Left ventricle myocardium inferior (tissue), 1 donor: ENCODE measurements at regions not wholly inside any gene's neighbourhood (a gene's known extent, or its start where the extent isn't known, plus 50 kb on each side); places are given as distances from the start of the nearest gene placed in this dataset.

ENCODE experiments used
- DNase-seq: peaks from one replicate; pipeline ENCODE4 v3.0.0-alpha.2; 2020
- H3K27ac ChIP-seq: fragments of 200-600 bp; replicated peaks from 2 replicates; pipeline ENCODE4 v1.8.0; 2021
- H3K27me3 ChIP-seq: fragments of 200-600 bp; 2 replicates; pipeline ENCODE4 v1.8.0; 2021; ENCODE audit warnings: low read depth
- H3K36me3 ChIP-seq: fragments of 200-600 bp; 2 replicates; pipeline ENCODE4 v1.8.0; 2021
- H3K4me1 ChIP-seq: fragments of 200-600 bp; 2 replicates; pipeline ENCODE4 v1.8.0; 2021
- H3K4me3 ChIP-seq: fragments of 200-600 bp; 2 replicates; pipeline ENCODE4 v1.8.0; 2021; ENCODE audit warnings: mild to moderate bottlenecking, moderate library complexity
- H3K9me3 ChIP-seq: fragments of 200-600 bp; replicated peaks from 2 replicates; pipeline ENCODE4 v1.8.0; 2021
- intact Hi-C: fragments of 100-400 bp; cut with micrococcal nuclease; formaldehyde crosslinking; loops from one replicate; pipeline ENCODE4 v1.11.0; 2022
- TF ChIP-seq, protein P1 (sequence below): fragments of 200-600 bp; IDR thresholded peaks from 2 replicates; pipeline ENCODE4 v1.8.0; 2021; ENCODE audit warnings: antibody characterized with exemption, mild to moderate bottlenecking, borderline replicate concordance
- donor health status: DM: no; HTN: yes; CAD: no; lungs with severe emphysema.

DNA sequence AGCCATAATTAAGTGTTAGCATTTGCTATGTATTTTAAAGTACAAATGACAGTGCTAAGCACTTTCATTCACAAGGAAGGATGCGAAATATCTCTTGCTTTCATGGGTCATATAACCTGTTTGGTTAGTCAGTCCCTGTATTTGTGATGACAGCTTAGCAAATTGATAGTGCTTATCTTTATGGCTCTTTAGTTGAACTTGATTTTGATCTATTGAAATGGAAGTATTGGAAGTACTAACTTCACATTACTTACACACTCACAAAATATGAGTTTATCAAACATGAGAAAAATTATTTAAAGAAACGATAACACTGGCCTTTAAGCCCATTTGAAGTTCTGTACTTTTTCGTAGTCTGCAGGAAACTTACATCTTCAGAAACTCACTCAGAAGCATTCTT lies 97.4 kb upstream of the NEUROD1 start:
- intact Hi-C loops, result no loop called here
- Histone ChIP-seq H3K27me3 (no peaks in the 10 kb centered on the region), H3K4me1 (peaks cover 12% of the 10 kb centered on the region), H3K36me3 (no peaks in the 10 kb centered on the region), H3K27ac (no peak overlapping the region), H3K4me3 (no peak overlapping the region), H3K9me3 (no peaks in the 10 kb centered on the region)
- no peak for DNase-seq
- TF ChIP-seq, protein P1, sequence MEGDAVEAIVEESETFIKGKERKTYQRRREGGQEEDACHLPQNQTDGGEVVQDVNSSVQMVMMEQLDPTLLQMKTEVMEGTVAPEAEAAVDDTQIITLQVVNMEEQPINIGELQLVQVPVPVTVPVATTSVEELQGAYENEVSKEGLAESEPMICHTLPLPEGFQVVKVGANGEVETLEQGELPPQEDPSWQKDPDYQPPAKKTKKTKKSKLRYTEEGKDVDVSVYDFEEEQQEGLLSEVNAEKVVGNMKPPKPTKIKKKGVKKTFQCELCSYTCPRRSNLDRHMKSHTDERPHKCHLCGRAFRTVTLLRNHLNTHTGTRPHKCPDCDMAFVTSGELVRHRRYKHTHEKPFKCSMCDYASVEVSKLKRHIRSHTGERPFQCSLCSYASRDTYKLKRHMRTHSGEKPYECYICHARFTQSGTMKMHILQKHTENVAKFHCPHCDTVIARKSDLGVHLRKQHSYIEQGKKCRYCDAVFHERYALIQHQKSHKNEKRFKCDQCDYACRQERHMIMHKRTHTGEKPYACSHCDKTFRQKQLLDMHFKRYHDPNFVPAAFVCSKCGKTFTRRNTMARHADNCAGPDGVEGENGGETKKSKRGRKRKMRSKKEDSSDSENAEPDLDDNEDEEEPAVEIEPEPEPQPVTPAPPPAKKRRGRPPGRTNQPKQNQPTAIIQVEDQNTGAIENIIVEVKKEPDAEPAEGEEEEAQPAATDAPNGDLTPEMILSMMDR, result no peak

DNA sequence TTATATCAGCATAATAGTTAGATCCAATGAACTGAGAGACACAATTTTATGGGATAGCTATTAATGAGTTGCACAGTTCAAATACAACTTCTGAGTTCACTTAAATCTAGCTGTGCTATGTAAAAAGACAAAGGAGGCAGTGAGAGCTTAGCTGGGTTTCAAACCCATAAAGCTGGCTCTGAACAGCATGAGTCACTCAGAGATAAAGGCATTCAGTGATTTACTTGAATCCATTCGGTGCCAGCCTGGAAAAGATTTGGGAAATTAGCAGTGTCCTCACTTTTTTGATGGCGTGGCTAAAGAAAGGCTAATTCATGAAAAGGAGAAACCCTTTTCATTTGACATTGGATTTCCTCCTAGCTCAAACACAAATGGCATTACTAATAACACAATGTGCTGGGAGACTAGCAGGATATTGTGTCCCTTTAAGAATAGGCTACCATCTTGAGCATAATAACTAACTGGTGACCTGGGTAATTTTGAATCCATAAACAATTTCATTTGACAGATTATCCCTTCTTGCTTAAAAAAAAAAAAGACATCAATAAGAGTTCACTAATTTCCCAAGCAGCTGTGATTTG lies 98.4 kb upstream of the NEUROD1 start:
- H3K27me3 ChIP-seq, result no peaks in the 10 kb centered on the region
- TF ChIP-seq, protein P1, result no peak
- DNase-seq, result no peak
- intact Hi-C loops, result no loop called here
- no peaks in the 10 kb centered on the region for H3K9me3 ChIP-seq
- H3K4me3 ChIP-seq, result no peak overlapping the region
- H3K4me1 ChIP-seq, result peaks cover 12% of the 10 kb centered on the region
- peak overlapping the region; percentile 16 for H3K27ac ChIP-seq
- H3K36me3 ChIP-seq, result no peaks in the 10 kb centered on the region

DNA sequence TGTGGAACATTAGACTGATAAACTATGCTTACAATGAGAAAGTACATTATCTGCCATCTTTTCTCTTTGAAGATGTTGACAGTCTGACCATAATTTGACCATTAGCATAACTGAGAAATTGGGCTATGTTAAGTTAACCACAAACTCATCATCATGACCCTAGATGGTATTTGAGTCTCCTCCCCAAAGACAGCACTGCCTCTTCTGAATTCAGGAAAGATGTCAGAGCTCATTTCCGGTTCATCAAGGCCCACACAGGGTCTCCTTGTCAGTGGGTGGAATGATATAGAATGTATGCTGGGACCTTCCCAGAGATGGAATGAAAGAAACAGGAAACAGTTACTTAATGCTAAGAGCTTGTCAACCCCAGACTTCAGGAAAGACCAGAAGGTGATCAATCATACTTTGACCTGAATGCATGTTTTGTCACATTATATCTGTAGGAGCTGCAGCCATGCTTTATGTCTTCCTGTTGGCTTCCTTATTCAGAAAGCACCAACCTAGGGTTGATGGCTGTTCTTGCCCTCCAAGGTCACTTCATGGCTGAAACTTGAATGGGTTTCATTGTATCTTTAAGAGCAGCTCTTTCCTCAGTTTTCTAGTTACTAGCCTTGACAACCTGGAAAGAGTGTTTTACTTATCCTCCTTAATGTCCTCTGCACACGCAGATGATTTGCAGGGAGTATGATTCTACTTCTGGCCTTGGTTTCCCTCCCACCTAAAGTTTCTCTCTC lies 99.1 kb upstream of the NEUROD1 start:
- Histone ChIP-seq H3K4me3 (no peak overlapping the region), H3K27ac (peak overlapping the region; percentile 16), H3K27me3 (no peaks in the 10 kb centered on the region), H3K36me3 (no peaks in the 10 kb centered on the region), H3K9me3 (no peaks in the 10 kb centered on the region), H3K4me1 (peaks cover 12% of the 10 kb centered on the region)
- TF ChIP-seq, protein P1, result no peak
- DNase-seq, result no peak
- intact Hi-C loops, result no loop called here

DNA sequence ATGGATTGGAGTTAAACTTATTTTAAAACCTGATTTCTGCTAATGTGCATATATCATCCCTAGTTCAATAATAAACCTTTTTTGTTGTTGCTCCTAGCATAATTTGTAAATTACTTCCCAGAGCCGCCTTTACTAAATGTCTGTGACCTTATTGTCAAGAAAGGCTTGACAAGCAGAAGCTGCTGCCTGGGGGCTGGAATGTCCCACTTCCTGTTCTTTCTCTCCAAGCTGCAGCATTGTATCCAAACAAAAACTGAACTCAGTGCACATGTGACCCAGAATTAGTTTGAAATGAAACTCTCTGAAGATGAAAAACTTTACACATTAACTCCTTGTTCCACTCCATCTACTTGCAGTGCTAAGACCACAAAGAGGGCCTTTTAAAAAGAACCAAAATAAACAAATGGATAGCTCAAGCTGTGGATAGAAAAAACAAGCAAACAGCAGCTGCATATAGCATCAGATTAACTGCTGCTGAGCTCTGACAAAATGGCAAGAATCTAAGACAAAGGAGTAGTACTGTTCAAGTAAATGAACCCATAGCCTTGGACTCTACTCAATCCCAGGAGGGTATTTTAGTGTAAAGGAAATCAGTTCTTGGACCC lies 99.8 kb upstream of the NEUROD1 start:
- peaks cover 12% of the 10 kb centered on the region for H3K4me1 ChIP-seq
- H3K36me3 ChIP-seq, result no peaks in the 10 kb centered on the region
- intact Hi-C loops, result no loop called here
- no peaks in the 10 kb centered on the region for H3K9me3 ChIP-seq
- H3K27ac ChIP-seq, result peak overlapping the region; percentile 16
- DNase-seq, result no peak
- no peaks in the 10 kb centered on the region for H3K27me3 ChIP-seq
- TF ChIP-seq, protein P1, result no peak
- no peak overlapping the region for H3K4me3 ChIP-seq

DNA sequence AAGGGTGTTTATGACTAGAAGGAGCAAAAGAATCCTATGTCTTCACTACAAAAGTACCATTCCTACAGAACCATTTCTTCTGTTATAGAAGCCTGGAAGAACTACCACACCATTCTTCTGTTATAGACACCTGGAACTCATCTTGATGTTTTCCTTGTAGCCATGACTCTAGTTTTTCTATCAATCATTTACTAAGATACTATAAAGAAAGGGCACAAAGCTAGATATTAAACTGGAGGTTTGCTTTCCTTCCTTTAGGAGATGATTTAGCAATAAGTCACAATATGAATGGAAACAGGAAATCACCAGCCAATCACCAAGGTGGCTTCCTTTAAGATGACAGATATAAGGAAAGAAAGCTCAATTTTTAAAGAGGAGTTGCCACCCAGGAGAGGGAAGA lies 100.3 kb upstream of the NEUROD1 start:
- intact Hi-C loops, result no loop called here
- Histone ChIP-seq H3K36me3 (no peaks in the 10 kb centered on the region), H3K4me1 (peaks cover 12% of the 10 kb centered on the region), H3K27me3 (no peaks in the 10 kb centered on the region), H3K27ac (no peak overlapping the region), H3K4me3 (no peak overlapping the region), H3K9me3 (no peaks in the 10 kb centered on the region)
- TF ChIP-seq, protein P1, result no peak
- DNase-seq, result no peak
